Thoracic aorta (tissue), 2 donors: ENCODE measurements at regions not wholly inside any gene's neighbourhood (a gene's known extent, or its start where the extent isn't known, plus 50 kb on each side); places are given as distances from the start of the nearest gene placed in this dataset.

Experiments used
- ATAC-seq: fragments of 150-250 bp; one replicate; pipeline ENCODE4 v1.8.0; 2017; ENCODE audit warnings: low read depth; ENCODE audit not compliant: insufficient number of reproducible peaks, low FRiP score
- DNase-seq: peaks from one replicate; pipeline ENCODE4 v3.0.0-alpha.2; 2020; ENCODE audit warnings: low spot score
- H3K27ac ChIP-seq, 2 donors: fragments of 200-600 bp; sonication (generic); 1 replicate in 1 of 2; 2 replicates in 1 of 2; pipeline ENCODE4 v1.5.1; 2016; ENCODE audit warnings: mild to moderate bottlenecking in 2 of 2, moderate library complexity in 2 of 2
- H3K27me3 ChIP-seq: fragments of 200-600 bp; sonication (generic); replicated peaks from 2 replicates; pipeline ENCODE4 v1.6.0; 2016; ENCODE audit warnings: mild to moderate bottlenecking; ENCODE audit not compliant: insufficient read depth
- H3K36me3 ChIP-seq: fragments of 200-600 bp; sonication (generic); one replicate; pipeline ENCODE4 v1.5.1; 2016
- H3K4me1 ChIP-seq, 2 donors: fragments of 200-600 bp; sonication (generic); 1 replicate in 1 of 2; 2 replicates in 1 of 2; pipeline versions ENCODE4 v1.5.1 to v1.6.0; 2016; ENCODE audit warnings: low read depth in 2 of 2, mild to moderate bottlenecking in 1 of 2; ENCODE audit not compliant: control insufficient read depth in 1 of 2
- H3K4me3 ChIP-seq: fragments of 200-600 bp; sonication (generic); 2 replicates; pipeline ENCODE4 v1.5.1; 2016; ENCODE audit warnings: mild to moderate bottlenecking
- H3K9me3 ChIP-seq: fragments of 200-600 bp; sonication (generic); 2 replicates; pipeline ENCODE4 v1.5.1; 2016
- TF ChIP-seq, protein P1 (sequence below): fragments of 200-600 bp; sonication (generic); IDR thresholded peaks from one replicate; pipeline ENCODE4 v1.5.1; 2019; ENCODE audit warnings: antibody characterized with exemption

- Histone ChIP-seq H3K4me3 (no peak overlapping the region), H3K36me3 (no peaks in the 10 kb centered on the region), H3K9me3 (no peaks in the 10 kb centered on the region), H3K27me3 (no peaks in the 10 kb centered on the region), H3K27ac (no peak overlapping the region), H3K4me1 (no peaks in the 10 kb centered on the region)
- no peak for ATAC-seq
- TF ChIP-seq, protein P1, sequence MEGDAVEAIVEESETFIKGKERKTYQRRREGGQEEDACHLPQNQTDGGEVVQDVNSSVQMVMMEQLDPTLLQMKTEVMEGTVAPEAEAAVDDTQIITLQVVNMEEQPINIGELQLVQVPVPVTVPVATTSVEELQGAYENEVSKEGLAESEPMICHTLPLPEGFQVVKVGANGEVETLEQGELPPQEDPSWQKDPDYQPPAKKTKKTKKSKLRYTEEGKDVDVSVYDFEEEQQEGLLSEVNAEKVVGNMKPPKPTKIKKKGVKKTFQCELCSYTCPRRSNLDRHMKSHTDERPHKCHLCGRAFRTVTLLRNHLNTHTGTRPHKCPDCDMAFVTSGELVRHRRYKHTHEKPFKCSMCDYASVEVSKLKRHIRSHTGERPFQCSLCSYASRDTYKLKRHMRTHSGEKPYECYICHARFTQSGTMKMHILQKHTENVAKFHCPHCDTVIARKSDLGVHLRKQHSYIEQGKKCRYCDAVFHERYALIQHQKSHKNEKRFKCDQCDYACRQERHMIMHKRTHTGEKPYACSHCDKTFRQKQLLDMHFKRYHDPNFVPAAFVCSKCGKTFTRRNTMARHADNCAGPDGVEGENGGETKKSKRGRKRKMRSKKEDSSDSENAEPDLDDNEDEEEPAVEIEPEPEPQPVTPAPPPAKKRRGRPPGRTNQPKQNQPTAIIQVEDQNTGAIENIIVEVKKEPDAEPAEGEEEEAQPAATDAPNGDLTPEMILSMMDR = no peak
- no peak for DNase-seq
Observed at GRCh38 chr15:85967553-85967952, 112.1 kb upstream of the AGBL1 start.

- no peaks in the 10 kb centered on the region for H3K36me3 ChIP-seq
- no peak overlapping the region for H3K27ac ChIP-seq
- ATAC-seq = no peak
Observed at GRCh38 chr15:85972805-85973540, 106.7 kb upstream of the AGBL1 start.

DNA sequence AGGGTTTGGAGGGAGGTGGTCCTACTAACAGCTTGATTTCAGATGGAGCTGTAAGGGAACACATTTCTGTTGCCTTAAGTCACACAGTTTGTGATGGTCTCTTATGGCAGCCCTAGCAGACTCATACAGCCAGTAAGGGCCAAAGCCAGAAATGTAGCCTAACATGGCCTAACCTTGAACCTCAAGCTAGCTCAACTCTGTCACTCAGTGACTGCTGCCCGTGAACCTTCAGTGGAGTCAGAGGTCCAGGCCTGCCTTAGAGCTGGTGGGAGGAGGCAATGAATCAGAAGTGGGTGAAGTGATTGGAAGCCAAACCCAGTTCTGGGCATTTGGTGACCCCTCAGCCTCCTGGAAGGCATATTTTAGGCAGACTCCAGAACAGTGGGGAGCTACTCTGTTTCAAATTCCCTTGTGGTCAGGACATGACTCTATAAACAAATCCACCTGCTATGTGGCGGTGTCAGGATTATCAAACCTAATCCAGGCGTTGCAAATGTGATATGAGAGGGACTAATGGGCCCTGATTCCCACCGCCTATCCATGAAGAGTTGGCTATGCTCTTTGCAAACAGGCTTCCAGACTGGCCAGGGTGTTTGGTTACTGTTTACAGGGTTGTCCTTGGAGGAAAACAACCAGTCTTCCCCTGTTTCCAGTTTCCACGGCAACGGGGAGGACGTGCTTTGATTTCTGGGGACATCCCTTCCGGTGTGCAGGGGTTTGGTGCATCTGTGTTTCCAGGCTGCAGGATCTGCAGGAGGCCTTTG lies 105.9 kb upstream of the AGBL1 start:
- no peaks in the 10 kb centered on the region for H3K4me1 ChIP-seq
- H3K27ac ChIP-seq = no peak overlapping the region
- H3K4me3 ChIP-seq = no peak overlapping the region
- ATAC-seq = no peak
- H3K27me3 ChIP-seq = no peaks in the 10 kb centered on the region
- no peak for DNase-seq
- TF ChIP-seq, protein P1 = no peak
- no peaks in the 10 kb centered on the region for H3K36me3 ChIP-seq
- no peaks in the 10 kb centered on the region for H3K9me3 ChIP-seq

More at GRCh38 chr15:85972805-85973540, 106.7 kb upstream of the AGBL1 start:
- DNase-seq = no peak
- Histone ChIP-seq H3K9me3 (no peaks in the 10 kb centered on the region), H3K4me1 (no peaks in the 10 kb centered on the region), H3K27me3 (no peaks in the 10 kb centered on the region), H3K4me3 (no peak overlapping the region)
- TF ChIP-seq, protein P1 = no peak

- no peak overlapping the region for H3K27ac ChIP-seq
- ATAC-seq (no peak), DNase-seq (no peak)
- no peaks in the 10 kb centered on the region for H3K9me3 ChIP-seq
- no peaks in the 10 kb centered on the region for H3K4me1 ChIP-seq
- H3K4me3 ChIP-seq = no peak overlapping the region
- TF ChIP-seq, protein P1 = no peak
- no peaks in the 10 kb centered on the region for H3K27me3 ChIP-seq
- no peaks in the 10 kb centered on the region for H3K36me3 ChIP-seq
Observed at GRCh38 chr15:85974348-85974705, 105.3 kb upstream of the AGBL1 start.

DNA sequence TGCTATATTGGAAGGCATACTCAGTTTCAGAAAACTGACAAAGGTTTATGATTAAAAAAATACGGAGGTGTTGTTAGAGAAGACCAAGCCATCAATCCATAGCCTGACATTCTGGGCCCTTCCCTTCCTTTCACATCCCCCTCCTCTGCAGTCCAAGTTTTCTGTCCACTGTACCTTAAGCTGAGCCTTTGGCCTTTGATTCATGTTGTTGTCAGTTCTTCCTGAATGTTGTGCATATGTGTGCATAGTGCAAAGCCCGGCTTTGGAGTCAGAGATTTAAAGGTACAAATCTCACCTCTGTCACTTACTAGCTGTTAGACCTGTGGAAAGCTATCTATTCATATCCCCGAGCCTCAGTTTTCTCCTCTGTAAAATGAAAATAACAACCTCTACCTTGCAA lies 104.9 kb upstream of the AGBL1 start:
- Histone ChIP-seq H3K4me1 (no peaks in the 10 kb centered on the region), H3K27me3 (no peaks in the 10 kb centered on the region), H3K9me3 (no peaks in the 10 kb centered on the region), H3K27ac (no peak overlapping the region), H3K4me3 (no peak overlapping the region), H3K36me3 (no peaks in the 10 kb centered on the region)
- no peak for DNase-seq
- TF ChIP-seq, protein P1 = no peak
- ATAC-seq = no peak
